Activated naive CD8-positive, alpha-beta T cell treated with anti-CD3 and anti-CD28 coated beads, Interleukin-2, amount 10 ng/mL, durations not matched to agents 7 days and 5 days (primary cell): ENCODE measurements at regions not wholly inside any gene's neighbourhood (a gene's known extent, or its start where the extent isn't known, plus 50 kb on each side); places are given as distances from the start of the nearest gene placed in this dataset.
"Not testable (repeated sequence)": the region's sequence is repeated elsewhere in the genome, so short reads cannot be mapped to it uniquely, and the experiment has no call there.

ENCODE experiments used
- ATAC-seq: fragments of 150-1000 bp; cut with Tn5 transposase; one replicate; pipeline ENCODE4 v1.10.0; 2021; ENCODE audit warnings: low read depth, moderate library complexity
- POLR2A ChIA-PET: fragments of 350-600 bp; sonication (Branson Sonifier 250); formaldehyde crosslinking; loops from one replicate; lab custom pipeline; 2021; ENCODE audit warnings: antibody characterized with exemption; lab: Charles Lee
- DNase-seq: peaks from one replicate; pipeline ENCODE4 v3.0.0; 2021
- H3K27ac Mint-ChIP-seq: one replicate; pipeline ENCODE4 v1.8.0; 2022; ENCODE audit warnings: mild to moderate bottlenecking, mixed read lengths
- H3K27me3 Mint-ChIP-seq: one replicate; pipeline ENCODE4 v1.8.0; 2022; ENCODE audit warnings: mild to moderate bottlenecking, moderate library complexity, mixed read lengths
- H3K36me3 Mint-ChIP-seq: one replicate; pipeline ENCODE4 v1.8.0; 2021; ENCODE audit warnings: mild to moderate bottlenecking, mixed read lengths
- H3K4me1 Mint-ChIP-seq: one replicate; pipeline ENCODE4 v1.8.0; 2021; ENCODE audit warnings: mixed read lengths
- H3K4me3 Mint-ChIP-seq: one replicate; pipeline ENCODE4 v1.8.0; 2022; ENCODE audit warnings: mild to moderate bottlenecking, moderate library complexity, mixed read lengths
- H3K9me3 Mint-ChIP-seq: one replicate; pipeline ENCODE4 v1.8.0; 2021; ENCODE audit warnings: mixed read lengths

DNA sequence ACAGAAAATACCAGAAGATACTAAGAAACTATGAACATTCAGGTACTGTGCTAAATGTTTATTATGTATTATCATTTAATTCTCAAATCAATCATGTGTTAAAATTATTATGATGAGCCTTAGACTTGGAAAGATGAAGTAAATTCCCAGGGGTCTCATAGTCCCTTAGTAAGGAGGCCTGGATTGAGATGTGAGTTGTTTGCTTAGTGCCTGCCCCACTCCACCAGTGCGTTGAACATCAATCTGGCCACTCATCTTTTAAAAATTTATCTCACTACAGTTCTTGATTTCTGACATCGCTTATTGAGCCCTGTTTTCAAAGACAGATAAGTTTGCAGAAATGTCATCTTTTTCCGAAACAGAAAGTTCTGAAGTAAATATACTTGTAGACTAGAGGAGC is 618.4 kb upstream of the SEMA3D start:
- H3K27ac Mint-ChIP-seq: no peak overlapping the region
- H3K4me1 Mint-ChIP-seq: no peaks in the 10 kb centered on the region

DNA sequence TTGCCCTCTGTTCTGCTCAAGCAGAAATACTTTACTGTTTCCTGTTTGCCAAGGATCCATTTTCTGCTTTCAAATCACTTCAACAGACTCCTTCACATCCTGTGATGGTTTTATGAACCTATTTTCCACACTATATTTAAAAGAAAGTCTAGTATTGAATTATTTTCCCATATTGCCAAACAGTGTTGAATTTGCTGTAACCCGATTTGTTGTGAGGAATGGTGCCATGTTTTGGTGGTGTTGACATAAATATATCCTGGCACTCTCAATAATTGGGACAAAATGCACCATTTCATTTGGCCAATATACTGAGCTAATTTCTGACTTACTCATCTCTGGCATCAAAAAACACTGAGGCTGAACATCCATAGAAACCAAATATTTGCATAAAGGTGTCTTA is 615.4 kb upstream of the SEMA3D start:
- no peak overlapping the region for H3K4me3 Mint-ChIP-seq
- H3K36me3 Mint-ChIP-seq: no peaks in the 10 kb centered on the region
- DNase-seq (no peak), ATAC-seq (no peak)
- H3K27me3 Mint-ChIP-seq: no peaks in the 10 kb centered on the region
- H3K27ac Mint-ChIP-seq: no peak overlapping the region
- H3K9me3 Mint-ChIP-seq: peaks cover under 1% of the 10 kb centered on the region
- no peaks in the 10 kb centered on the region for H3K4me1 Mint-ChIP-seq
- POLR2A ChIA-PET: no interaction called here

More for the DNA sequence above, 618.4 kb upstream of the SEMA3D start:
- ATAC-seq (no peak), DNase-seq (no peak)
- Mint-ChIP-seq H3K9me3 (no peaks in the 10 kb centered on the region), H3K4me3 (no peak overlapping the region), H3K27me3 (no peaks in the 10 kb centered on the region), H3K36me3 (no peaks in the 10 kb centered on the region)
- POLR2A ChIA-PET: no interaction called here

DNA sequence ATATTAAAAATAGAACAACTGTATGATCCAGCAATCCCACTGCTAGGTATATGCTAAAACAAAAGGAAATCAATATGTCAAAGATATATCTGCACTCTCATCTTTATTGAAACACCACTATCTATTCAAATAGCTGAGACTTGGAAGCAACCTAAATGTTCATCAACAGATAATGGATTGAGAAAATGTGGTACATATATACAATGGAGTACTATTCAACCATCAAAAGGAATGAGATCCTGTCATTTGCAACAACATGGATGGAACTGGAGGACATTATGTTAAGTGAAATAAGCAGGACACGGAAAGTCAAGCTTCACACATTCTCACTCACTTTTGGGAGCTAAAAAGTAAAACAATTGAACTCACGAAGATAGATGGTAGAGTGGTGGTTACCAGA is 610.1 kb upstream of the SEMA3D start:
- POLR2A ChIA-PET: no interaction called here
- no peak for ATAC-seq

DNA sequence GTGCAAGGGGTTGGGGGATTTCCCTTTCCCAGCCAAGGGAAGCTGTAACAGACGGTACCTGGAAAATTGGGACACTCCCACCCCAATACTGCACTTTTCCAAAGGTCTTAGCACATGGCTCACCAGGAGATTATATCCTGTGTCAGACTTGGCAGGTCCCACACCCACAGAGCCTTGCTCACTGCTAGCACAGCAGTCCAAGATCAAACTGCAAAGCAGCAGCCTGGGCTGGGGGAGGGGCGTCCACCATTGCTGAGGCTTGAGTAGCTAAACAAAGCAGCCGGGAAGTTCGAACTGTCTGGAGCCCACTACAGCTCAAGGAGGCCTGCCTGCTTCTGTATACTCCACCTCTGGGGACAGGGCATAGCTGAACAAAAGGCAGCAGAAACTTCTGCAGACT is 604.2 kb upstream of the SEMA3D start:
- ATAC-seq, H3K27me3 Mint-ChIP-seq, POLR2A ChIA-PET: not testable (repeated sequence)

More for the DNA sequence above, 610.1 kb upstream of the SEMA3D start:
- no peaks in the 10 kb centered on the region for H3K27me3 Mint-ChIP-seq
- peaks cover 2% of the 10 kb centered on the region for H3K9me3 Mint-ChIP-seq
- no peaks in the 10 kb centered on the region for H3K36me3 Mint-ChIP-seq
- no peak overlapping the region for H3K27ac Mint-ChIP-seq
- H3K4me3 Mint-ChIP-seq: no peak overlapping the region
- H3K4me1 Mint-ChIP-seq: no peaks in the 10 kb centered on the region
- no peak for DNase-seq

DNA sequence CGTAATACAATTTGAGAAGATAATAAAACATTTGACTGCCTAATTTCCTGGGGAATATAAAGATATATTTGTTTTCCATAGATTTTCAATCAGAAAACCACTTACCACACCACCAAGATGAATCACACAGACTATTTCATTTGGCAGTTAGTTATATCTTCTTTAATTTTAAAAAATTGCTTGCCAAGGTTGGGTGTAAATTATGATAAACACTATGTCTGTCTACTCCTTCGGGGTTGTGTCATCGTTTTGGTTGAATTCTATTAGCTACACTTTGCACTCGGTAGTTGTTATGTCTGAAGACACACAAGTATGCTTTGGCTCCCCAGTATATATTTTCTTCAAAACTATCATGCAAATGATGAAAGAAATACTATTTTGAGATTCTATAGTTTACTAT is 594.8 kb upstream of the SEMA3D start:
- Mint-ChIP-seq H3K36me3 (no peaks in the 10 kb centered on the region), H3K9me3 (no peaks in the 10 kb centered on the region), H3K4me3 (no peak overlapping the region), H3K4me1 (no peaks in the 10 kb centered on the region), H3K27me3 (no peaks in the 10 kb centered on the region), H3K27ac (no peak overlapping the region)
- no peak for ATAC-seq
- POLR2A ChIA-PET: no interaction called here
- DNase-seq: no peak

More for the DNA sequence above, 604.2 kb upstream of the SEMA3D start:
- H3K27ac Mint-ChIP-seq, H3K4me3 Mint-ChIP-seq, DNase-seq, H3K4me1 Mint-ChIP-seq, H3K9me3 Mint-ChIP-seq, H3K36me3 Mint-ChIP-seq: not testable (repeated sequence)

DNA sequence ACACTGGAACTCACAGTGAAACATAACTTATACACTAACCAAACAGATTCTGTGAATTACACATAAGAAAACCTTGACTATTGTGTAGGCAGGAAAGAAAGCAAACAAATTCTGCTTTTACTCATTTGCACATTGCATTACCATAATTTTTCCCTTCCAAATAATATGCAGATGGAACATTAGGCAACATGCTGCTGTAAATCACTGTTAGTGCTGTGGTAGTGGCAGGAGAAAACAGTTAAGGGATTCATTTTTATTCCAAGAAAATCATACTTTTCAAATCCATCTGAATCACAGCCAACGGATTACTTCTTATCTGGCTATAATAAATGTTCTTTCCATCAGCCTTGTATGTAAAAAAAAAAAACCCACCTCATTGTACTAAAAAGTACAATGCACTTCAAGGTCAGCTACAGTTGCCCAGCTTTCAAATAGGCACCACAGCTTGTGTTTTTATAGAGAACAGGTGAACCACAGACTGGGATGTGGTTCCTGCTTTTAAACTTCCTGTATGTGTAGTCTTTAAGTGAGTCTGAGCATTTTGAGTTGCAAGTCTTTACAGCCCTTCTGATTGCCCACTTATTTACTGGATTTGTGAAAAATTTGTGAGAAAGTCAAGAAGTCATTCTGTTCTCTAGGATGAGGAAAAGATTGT is 590.0 kb upstream of the SEMA3D start:
- Mint-ChIP-seq H3K27ac (no peak overlapping the region), H3K4me1 (no peaks in the 10 kb centered on the region), H3K27me3 (no peaks in the 10 kb centered on the region), H3K36me3 (no peaks in the 10 kb centered on the region), H3K4me3 (no peak overlapping the region), H3K9me3 (no peaks in the 10 kb centered on the region)
- no peak for ATAC-seq
- no peak for DNase-seq
- POLR2A ChIA-PET: no interaction called here

DNA sequence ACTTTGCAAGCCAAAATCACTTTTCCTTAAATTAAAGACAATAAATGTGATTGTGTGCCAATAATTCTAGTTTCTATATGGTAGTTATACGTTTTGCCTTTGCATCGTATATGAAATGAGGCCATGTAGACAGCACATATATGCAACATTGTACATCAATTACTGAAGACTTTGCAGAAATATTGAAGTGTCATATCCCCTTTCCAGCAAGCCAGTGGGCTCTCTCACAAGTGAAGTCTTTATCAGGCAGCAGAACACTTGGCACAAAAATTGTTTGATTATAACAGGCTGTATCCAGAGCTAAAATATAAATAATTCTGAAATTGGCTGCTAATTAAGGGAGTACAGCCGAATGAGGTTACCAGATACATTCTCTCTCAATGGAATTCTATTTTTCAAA is 588.6 kb upstream of the SEMA3D start:
- no peaks in the 10 kb centered on the region for H3K36me3 Mint-ChIP-seq
- POLR2A ChIA-PET: no interaction called here
- H3K4me3 Mint-ChIP-seq: no peak overlapping the region
- H3K9me3 Mint-ChIP-seq: no peaks in the 10 kb centered on the region
- H3K4me1 Mint-ChIP-seq: no peaks in the 10 kb centered on the region
- H3K27ac Mint-ChIP-seq: no peak overlapping the region
- ATAC-seq (no peak), DNase-seq (no peak)
- H3K27me3 Mint-ChIP-seq: no peaks in the 10 kb centered on the region

DNA sequence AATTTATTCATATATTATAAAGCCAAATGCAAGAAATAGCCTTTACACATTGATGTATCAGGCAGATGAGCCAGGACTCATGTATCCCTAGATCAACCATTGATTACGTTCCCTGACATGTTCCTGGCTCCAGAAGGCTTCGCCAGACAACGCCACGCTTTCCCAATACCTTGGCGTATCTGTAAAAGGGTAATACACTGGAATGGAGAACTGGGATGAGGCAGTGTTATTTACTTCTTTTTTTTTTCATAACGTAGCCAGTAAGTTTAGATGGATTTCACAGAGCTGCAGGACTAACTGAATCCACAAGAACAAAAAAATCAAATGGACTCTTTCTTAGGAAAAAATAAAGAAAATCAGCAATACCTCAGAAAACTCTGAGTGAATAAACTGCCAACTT is 588.1 kb upstream of the SEMA3D start:
- H3K9me3 Mint-ChIP-seq: no peaks in the 10 kb centered on the region
- POLR2A ChIA-PET: no interaction called here

DNA sequence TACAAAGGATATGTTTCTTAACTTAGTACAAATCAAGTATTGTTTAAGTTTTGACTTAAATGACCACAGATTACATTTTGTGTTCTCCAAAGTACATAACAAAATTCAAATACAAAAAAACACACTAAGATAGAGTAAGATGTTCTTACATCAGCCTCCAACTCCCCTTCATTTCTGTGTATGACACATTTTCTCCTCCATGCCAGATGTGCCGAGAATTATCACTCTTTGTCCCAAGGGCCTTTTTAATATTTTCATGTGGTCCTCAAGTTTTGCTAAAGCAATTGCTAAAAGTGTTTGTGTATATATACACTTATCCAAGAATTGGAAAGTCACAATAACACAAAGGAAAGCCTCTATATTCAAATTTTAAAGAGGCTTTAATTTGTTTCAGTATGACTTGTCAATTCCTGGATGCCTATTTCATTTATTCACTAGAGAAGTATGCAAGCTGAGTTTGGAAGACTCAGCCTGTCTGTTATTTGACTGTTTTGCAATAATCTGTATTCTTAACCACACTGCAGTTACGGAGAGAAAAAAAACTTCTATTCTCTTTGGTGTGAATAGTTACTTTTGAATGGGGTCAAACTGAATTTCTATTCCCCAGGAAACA is 586.4 kb upstream of the SEMA3D start:
- POLR2A ChIA-PET: no interaction called here
- H3K27me3 Mint-ChIP-seq: no peaks in the 10 kb centered on the region
- no peaks in the 10 kb centered on the region for H3K9me3 Mint-ChIP-seq
- no peaks in the 10 kb centered on the region for H3K36me3 Mint-ChIP-seq
- H3K27ac Mint-ChIP-seq: no peak overlapping the region
- no peak overlapping the region for H3K4me3 Mint-ChIP-seq
- ATAC-seq (no peak), DNase-seq (no peak)
- H3K4me1 Mint-ChIP-seq: no peaks in the 10 kb centered on the region

More for the DNA sequence above, 588.1 kb upstream of the SEMA3D start:
- Mint-ChIP-seq H3K36me3 (no peaks in the 10 kb centered on the region), H3K27me3 (no peaks in the 10 kb centered on the region), H3K27ac (no peak overlapping the region), H3K4me3 (no peak overlapping the region), H3K4me1 (no peaks in the 10 kb centered on the region)
- no peak for ATAC-seq
- no peak for DNase-seq

DNA sequence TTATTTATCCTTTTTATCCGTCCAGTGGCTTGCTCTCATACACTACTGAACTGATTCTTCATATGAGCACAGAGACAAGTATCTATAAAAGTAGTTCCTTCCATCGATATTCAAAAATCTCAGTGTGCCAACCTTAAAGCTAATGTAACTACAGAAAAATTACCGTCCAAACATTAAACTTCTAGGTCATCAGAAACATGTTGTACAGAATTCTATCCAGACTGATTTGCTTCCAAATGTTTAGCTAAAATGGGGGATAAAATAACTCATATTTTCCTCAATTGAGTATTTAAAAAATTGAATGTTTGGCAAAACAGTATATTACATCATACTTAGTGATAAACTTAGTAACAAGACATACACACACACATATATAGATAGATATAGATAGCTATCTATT is 584.7 kb upstream of the SEMA3D start:
- no peaks in the 10 kb centered on the region for H3K4me1 Mint-ChIP-seq
- no peaks in the 10 kb centered on the region for H3K9me3 Mint-ChIP-seq
- no peaks in the 10 kb centered on the region for H3K27me3 Mint-ChIP-seq
- H3K36me3 Mint-ChIP-seq: no peaks in the 10 kb centered on the region
- DNase-seq: no peak
- no peak overlapping the region for H3K27ac Mint-ChIP-seq
- POLR2A ChIA-PET: no interaction called here
- no peak for ATAC-seq
- no peak overlapping the region for H3K4me3 Mint-ChIP-seq

DNA sequence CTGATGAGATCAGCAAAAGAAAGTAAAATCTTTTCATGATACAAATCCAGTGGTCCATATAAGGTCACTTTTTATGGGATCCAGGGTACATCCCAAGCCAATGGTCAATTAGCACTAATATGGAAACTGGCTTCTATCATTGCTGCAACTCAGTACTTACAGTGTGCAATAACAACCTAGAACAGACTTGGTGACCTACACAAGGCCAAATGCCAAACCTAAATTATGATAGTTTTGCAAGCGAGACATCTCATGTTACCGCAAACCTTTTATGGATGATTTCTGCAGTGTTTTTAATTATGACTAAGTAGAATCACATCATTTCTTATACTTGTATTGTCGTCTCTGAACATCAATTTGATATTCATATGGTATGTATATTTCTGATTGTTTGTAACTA is 583.5 kb upstream of the SEMA3D start:
- POLR2A ChIA-PET: no interaction called here
- Mint-ChIP-seq H3K36me3 (no peaks in the 10 kb centered on the region), H3K9me3 (no peaks in the 10 kb centered on the region), H3K4me1 (no peaks in the 10 kb centered on the region), H3K27me3 (no peaks in the 10 kb centered on the region), H3K4me3 (no peak overlapping the region), H3K27ac (no peak overlapping the region)
- no peak for DNase-seq
- ATAC-seq: no peak

DNA sequence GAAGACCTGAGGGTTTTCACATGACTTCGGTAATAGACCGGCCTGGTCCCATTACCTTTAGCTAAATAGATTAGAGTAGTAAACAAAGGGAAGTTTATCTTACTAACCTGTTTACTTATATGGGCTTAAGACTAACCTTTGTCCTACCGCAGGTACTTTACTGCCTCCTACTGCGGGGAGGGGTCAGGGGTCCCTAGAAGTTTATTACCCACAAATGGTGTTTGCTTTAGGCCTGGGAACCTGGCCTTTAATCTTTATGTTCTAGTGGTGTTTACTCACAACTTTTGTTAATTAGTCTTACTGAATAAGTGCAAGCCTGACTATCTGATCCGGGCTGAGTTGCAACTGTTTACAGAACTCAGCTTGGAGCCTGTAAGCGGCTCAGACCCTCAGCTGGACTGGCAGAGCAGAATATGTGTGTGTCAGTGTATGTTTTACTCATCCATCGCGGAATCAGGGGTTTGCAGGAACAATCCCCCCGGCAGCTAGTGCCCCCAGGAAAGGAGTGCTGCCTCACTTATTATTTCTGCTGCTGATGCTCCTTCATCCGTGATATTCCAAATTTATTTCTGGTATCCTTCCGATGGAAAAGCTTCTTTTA is 578.9 kb upstream of the SEMA3D start:
- Mint-ChIP-seq H3K9me3 (no peaks in the 10 kb centered on the region), H3K4me3 (no peak overlapping the region), H3K27ac (no peak overlapping the region), H3K36me3 (no peaks in the 10 kb centered on the region), H3K4me1 (no peaks in the 10 kb centered on the region), H3K27me3 (no peaks in the 10 kb centered on the region)
- no peak for DNase-seq
- ATAC-seq: no peak
- POLR2A ChIA-PET: no interaction called here

DNA sequence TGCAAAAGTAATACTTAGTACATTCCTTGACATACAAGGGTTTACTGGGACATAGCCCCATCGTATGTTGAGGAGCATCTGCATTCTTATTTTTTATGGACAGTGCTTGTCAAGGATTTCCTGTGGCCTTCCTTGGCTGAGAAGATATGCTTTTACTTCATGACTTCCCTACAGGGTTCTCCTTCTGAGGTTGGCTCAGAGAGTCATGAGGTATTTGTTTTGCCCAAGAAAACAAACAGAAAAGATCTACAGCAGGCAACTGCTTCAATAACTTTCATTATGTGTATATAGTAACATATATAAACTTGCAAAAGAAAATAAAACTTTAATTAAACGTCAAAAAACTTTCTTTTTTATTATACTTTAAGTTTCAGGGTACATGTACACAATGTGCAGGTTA is 577.2 kb upstream of the SEMA3D start:
- H3K4me3 Mint-ChIP-seq: no peak overlapping the region
- H3K36me3 Mint-ChIP-seq: no peaks in the 10 kb centered on the region
- DNase-seq: no peak
- no peak overlapping the region for H3K27ac Mint-ChIP-seq
- H3K9me3 Mint-ChIP-seq: no peaks in the 10 kb centered on the region
- POLR2A ChIA-PET: no interaction called here
- H3K4me1 Mint-ChIP-seq: no peaks in the 10 kb centered on the region
- no peak for ATAC-seq
- no peaks in the 10 kb centered on the region for H3K27me3 Mint-ChIP-seq

DNA sequence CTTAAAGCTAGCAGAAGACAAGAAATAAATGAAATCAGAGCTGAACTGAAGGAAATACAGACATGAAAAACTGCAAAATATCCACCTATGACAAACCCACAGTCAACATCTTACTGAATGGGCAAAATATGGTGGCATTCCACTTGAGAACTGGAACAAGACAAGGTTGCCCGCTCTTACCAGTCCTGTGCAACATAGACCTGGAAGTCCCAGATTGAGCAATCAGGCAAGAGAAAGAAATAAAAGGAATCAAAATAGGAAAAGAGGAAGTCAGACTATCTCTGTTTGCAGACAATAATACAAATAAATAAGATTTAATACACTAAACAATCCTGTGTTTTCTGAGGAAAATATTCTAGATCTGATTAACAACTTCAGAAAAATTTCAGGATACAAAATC is 570.5 kb upstream of the SEMA3D start:
- peaks cover 5% of the 10 kb centered on the region for H3K9me3 Mint-ChIP-seq
- no peak overlapping the region for H3K27ac Mint-ChIP-seq
- no peaks in the 10 kb centered on the region for H3K27me3 Mint-ChIP-seq
- POLR2A ChIA-PET: no interaction called here
- H3K4me3 Mint-ChIP-seq: no peak overlapping the region
- H3K4me1 Mint-ChIP-seq: no peaks in the 10 kb centered on the region
- H3K36me3 Mint-ChIP-seq: no peaks in the 10 kb centered on the region
- ATAC-seq: no peak
- DNase-seq: no peak
